ENCODE measurements at regions not wholly inside any gene's neighbourhood (a gene's known extent, or its start where the extent isn't known, plus 50 kb on each side); places are given as distances from the start of the nearest gene placed in this dataset.

DNA sequence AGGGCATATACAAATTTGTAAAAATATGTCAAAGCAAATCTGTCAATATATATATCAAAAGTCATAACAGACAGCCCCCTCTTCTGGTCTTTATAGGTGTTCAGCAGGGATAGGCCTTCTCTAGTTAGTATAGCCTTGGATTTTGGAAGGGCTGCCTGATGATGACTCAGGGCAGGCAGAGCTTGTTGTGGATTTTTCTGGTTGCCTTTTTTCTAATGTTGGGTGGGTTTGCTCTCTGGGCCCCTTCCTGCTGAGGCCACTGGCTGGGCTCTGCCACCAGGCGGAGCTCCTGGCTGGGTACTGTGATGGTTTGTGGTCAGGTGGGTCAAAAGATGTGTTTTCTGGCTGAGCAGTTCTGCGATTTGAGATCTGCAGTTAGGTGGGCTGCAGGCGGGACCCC is 294.2 kb downstream of the GRIA2 start:
- H3K27ac ChIP-seq: no peak overlapping the region
- no peaks in the 10 kb centered on the region for H3K9me3 ChIP-seq
- no peaks in the 10 kb centered on the region for H3K4me1 ChIP-seq (replicated peaks)
- TF ChIP-seq POLR2AphosphoS5 (IDR thresholded peaks at IDR 0.05): no peak
- TF ChIP-seq POLR2A (IDR thresholded peaks at IDR 0.05): no peak
- TF ChIP-seq CTCF (IDR thresholded peaks at IDR 0.05): no peak
- H3K27me3 ChIP-seq (replicated peaks; ENCODE audit: insufficient read depth): no peaks in the 10 kb centered on the region
- intact Hi-C loops (cut with DNase I): no loop called here
- 54% methylated on average over 3 of the region's 3 CpGs for WGBS
- no peaks in the 10 kb centered on the region for H3K36me3 ChIP-seq
- no peak for DNase-seq (ENCODE audit: low spot score)
- no peak overlapping the region for H3K4me3 ChIP-seq

DNA sequence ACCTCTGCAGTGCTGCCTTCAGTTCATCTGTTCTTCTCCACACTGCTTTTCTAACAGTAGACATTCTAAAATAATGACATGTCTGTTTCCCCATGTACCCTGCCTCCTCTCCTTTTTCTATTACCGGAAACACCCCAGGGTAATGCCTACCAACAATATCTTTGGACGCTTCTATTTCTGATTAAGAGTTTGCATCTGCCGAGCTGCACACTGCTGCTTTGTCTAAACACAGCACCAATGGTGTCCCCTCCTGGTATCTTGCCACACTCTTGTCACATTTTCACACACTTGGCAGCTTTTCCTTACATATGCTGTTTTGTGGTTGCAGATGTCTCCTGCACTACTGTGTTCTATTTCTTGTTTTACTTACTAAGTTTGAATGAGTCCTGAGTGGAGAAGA is 288.8 kb downstream of the GRIA2 start:
- no peak for TF ChIP-seq POLR2A (IDR thresholded peaks at IDR 0.05)
- TF ChIP-seq CTCF (IDR thresholded peaks at IDR 0.05): no peak
- no peak for TF ChIP-seq POLR2AphosphoS5 (IDR thresholded peaks at IDR 0.05)
- no peak overlapping the region for H3K27ac ChIP-seq
- H3K4me3 ChIP-seq: no peak overlapping the region
- no peaks in the 10 kb centered on the region for H3K4me1 ChIP-seq (replicated peaks)
- 66% methylated on average over 3 of the region's 3 CpGs for WGBS
- no peaks in the 10 kb centered on the region for H3K36me3 ChIP-seq
- intact Hi-C loops (cut with DNase I): no loop called here
- DNase-seq (ENCODE audit: low spot score): no peak
- H3K9me3 ChIP-seq: no peaks in the 10 kb centered on the region
- H3K27me3 ChIP-seq (replicated peaks; ENCODE audit: insufficient read depth): no peaks in the 10 kb centered on the region

DNA sequence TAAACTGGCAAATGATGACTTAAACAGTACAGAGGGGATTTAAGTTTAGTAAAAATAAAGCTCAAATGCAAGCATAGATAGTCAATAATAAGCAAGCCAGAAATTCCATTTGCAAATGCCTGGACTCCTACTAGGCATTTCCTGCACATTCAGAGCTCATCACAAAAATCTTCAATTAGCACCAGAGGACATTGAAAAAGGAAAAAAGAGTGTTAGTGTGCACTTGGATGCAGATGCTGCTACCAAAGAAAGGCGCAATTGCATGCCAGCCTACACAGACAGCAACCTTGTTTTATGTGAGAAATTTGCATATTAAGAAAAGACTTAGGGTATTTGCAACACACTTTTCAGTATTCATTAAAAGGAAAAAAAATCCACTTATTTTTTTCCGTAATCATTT is 282.1 kb downstream of the GRIA2 start:
- WGBS: 99% methylated on average over 2 of the region's 2 CpGs
- H3K4me3 ChIP-seq: no peak overlapping the region
- no peak overlapping the region for H3K27ac ChIP-seq
- no peaks in the 10 kb centered on the region for H3K27me3 ChIP-seq (replicated peaks; ENCODE audit: insufficient read depth)
- no peaks in the 10 kb centered on the region for H3K36me3 ChIP-seq
- DNase-seq (ENCODE audit: low spot score): no peak
- no peaks in the 10 kb centered on the region for H3K9me3 ChIP-seq
- H3K4me1 ChIP-seq (replicated peaks): no peaks in the 10 kb centered on the region
- TF ChIP-seq POLR2AphosphoS5 (IDR thresholded peaks at IDR 0.05): no peak
- TF ChIP-seq CTCF (IDR thresholded peaks at IDR 0.05): no peak
- TF ChIP-seq POLR2A (IDR thresholded peaks at IDR 0.05): no peak
- intact Hi-C loops (cut with DNase I): no loop called here

DNA sequence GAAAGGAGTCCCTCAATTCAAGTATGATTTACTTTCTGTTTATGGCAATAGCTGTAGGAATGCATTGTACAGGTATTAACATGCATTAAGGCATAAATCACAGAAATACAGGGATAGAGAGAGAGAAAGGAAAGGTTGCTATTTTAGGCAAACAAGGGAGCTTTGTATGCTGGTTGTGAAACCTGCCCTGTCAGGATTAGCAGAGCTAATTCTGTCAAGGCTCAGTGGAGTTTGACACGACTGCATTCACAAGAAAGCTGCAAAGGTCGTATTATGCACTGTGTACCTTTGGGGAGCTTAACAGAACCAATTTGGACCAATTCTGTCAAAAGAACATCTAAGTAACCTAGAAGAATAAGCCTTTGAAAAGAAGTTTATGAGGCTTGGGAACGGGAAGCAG is 239.3 kb downstream of the GRIA2 start:
- Histone ChIP-seq H3K36me3 (no peaks in the 10 kb centered on the region), H3K9me3 (no peaks in the 10 kb centered on the region), H3K27me3 (replicated peaks; ENCODE audit: insufficient read depth) (no peaks in the 10 kb centered on the region), H3K4me1 (replicated peaks) (no peaks in the 10 kb centered on the region), H3K4me3 (no peak overlapping the region), H3K27ac (no peak overlapping the region)
- intact Hi-C loops (cut with DNase I): no loop called here
- 31% methylated on average over 3 of the region's 3 CpGs for WGBS
- peak; percentile 33 for DNase-seq (ENCODE audit: low spot score)
- TF ChIP-seq POLR2A (IDR thresholded peaks at IDR 0.05): no peak
- TF ChIP-seq POLR2AphosphoS5 (IDR thresholded peaks at IDR 0.05): peak; percentile 56
- no peak for TF ChIP-seq CTCF (IDR thresholded peaks at IDR 0.05)

- TF ChIP-seq CTCF (IDR thresholded peaks at IDR 0.05) (no peak), POLR2A (IDR thresholded peaks at IDR 0.05) (no peak), POLR2AphosphoS5 (IDR thresholded peaks at IDR 0.05) (no peak)
- Histone ChIP-seq H3K27me3 (replicated peaks; ENCODE audit: insufficient read depth) (no peaks in the 10 kb centered on the region), H3K4me1 (replicated peaks) (no peaks in the 10 kb centered on the region), H3K27ac (no peak overlapping the region), H3K9me3 (no peaks in the 10 kb centered on the region), H3K36me3 (no peaks in the 10 kb centered on the region), H3K4me3 (no peak overlapping the region)
- no peak for DNase-seq (ENCODE audit: low spot score)
- intact Hi-C loops (cut with DNase I): no loop called here
- WGBS: 46% methylated on average over 3 of the region's 3 CpGs
Measured at GRCh38 chr4:157447195-157447594, 226.7 kb downstream of the GRIA2 start.

Measured in prostate gland (tissue), 2 donors.